HEK293 (cell line): ENCODE measurements at regions not wholly inside any gene's neighbourhood (a gene's known extent, or its start where the extent isn't known, plus 50 kb on each side); places are given as distances from the start of the nearest gene placed in this dataset.

Source experiments
- CTCF ChIA-PET: fragments of 350-600 bp; formaldehyde crosslinking; extraction: SDS; loops from one replicate; lab custom pipeline; 2021; ENCODE audit warnings: antibody characterized with exemption; lab: Yijun Ruan, JAX
- POLR2A ChIA-PET: fragments of 300-600 bp; formaldehyde crosslinking; extraction: SDS; loops from one replicate; lab custom pipeline; 2020; ENCODE audit warnings: antibody characterized with exemption, inconsistent platforms; lab: Yijun Ruan, JAX
- H3K27ac ChIP-seq: fragments of 200-500 bp; sonication (Bioruptor generic); 2 replicates; pipeline ENCODE4 v1.5.1; 2014; ENCODE audit warnings: low read depth, low read length, control low read depth, inconsistent platforms; ENCODE audit errors: extremely low read depth
- H3K36me3 ChIP-seq, 2 experiments: fragments of 200-500 bp in 1 of 2; sonication (Bioruptor generic) in 1 of 2; 1 replicate in 1 of 2; 2 replicates in 1 of 2; pipeline ENCODE4 v1.5.1; 2014 to 2017; ENCODE audit warnings: inconsistent platforms in 2 of 2, low read length in 2 of 2; ENCODE audit not compliant: control insufficient read depth in 2 of 2, insufficient read depth in 1 of 2
- H3K4me1 ChIP-seq: fragments of 200-500 bp; sonication (Bioruptor generic); 2 replicates; pipeline ENCODE4 v1.5.1; 2014; ENCODE audit warnings: mild to moderate bottlenecking, low read length, inconsistent platforms; ENCODE audit not compliant: control insufficient read depth, insufficient read depth
- H3K4me3 ChIP-seq: 2 replicates; pipeline ENCODE4 v1.5.1; 2011; ENCODE audit warnings: low read depth, mild to moderate bottlenecking, control low read depth, low read length, moderate library complexity
- H3K9me3 ChIP-seq: fragments of 200-500 bp; sonication (Bioruptor generic); 2 replicates; pipeline ENCODE4 v1.5.1; 2014; ENCODE audit warnings: low read depth, low read length, inconsistent platforms; ENCODE audit not compliant: control insufficient read depth, insufficient read depth
- ELK4 ChIP-seq: IDR thresholded peaks from 2 replicates; pipeline ENCODE4 v1.6.1; 2011; ENCODE audit warnings: mild to moderate bottlenecking, low read depth, low read length, borderline replicate concordance
- KLF8 ChIP-seq: fragments of 450-650 bp; formaldehyde crosslinking; IDR thresholded peaks from 2 replicates; pipeline ENCODE4 v1.5.1; 2016; ENCODE audit warnings: missing biosample characterization, missing genetic modification characterization
- MZF1 ChIP-seq: fragments of 450-650 bp; formaldehyde crosslinking; IDR thresholded peaks from 2 replicates; pipeline ENCODE4 v1.5.1; 2017; ENCODE audit warnings: missing biosample characterization, missing genetic modification characterization, borderline replicate concordance
- PBX3 ChIP-seq: sonication (generic); formaldehyde crosslinking; IDR thresholded peaks from 2 replicates; pipeline ENCODE4 v1.8.1; 2022; ENCODE audit warnings: mild to moderate bottlenecking, moderate library complexity, missing genetic modification reagents
- RBAK ChIP-seq: fragments of 450-650 bp; formaldehyde crosslinking; IDR thresholded peaks from 2 replicates; pipeline ENCODE4 v1.5.1; 2016; ENCODE audit warnings: missing biosample characterization, missing genetic modification characterization
- ZFP3 ChIP-seq: fragments of 450-650 bp; formaldehyde crosslinking; IDR thresholded peaks from 2 replicates; pipeline ENCODE4 v1.5.1; 2016; ENCODE audit warnings: low read depth, missing biosample characterization, missing genetic modification characterization
- ZFP69B ChIP-seq: fragments of 450-650 bp; formaldehyde crosslinking; IDR thresholded peaks from 2 replicates; pipeline ENCODE4 v1.5.1; 2016; ENCODE audit warnings: missing biosample characterization, missing genetic modification characterization
- ZIC2 ChIP-seq: fragments of 450-650 bp; formaldehyde crosslinking; IDR thresholded peaks from 2 replicates; pipeline ENCODE4 v1.5.1; 2016; ENCODE audit warnings: missing biosample characterization, missing genetic modification characterization
- ZNF157 ChIP-seq: fragments of 450-650 bp; formaldehyde crosslinking; IDR thresholded peaks from 2 replicates; pipeline ENCODE4 v1.5.1; 2016; ENCODE audit warnings: missing biosample characterization, missing genetic modification characterization
- ZNF18 ChIP-seq: fragments of 450-650 bp; formaldehyde crosslinking; IDR thresholded peaks from 2 replicates; pipeline ENCODE4 v1.5.1; 2016; ENCODE audit warnings: missing biosample characterization, missing genetic modification characterization
- ZNF26 ChIP-seq: fragments of 450-650 bp; formaldehyde crosslinking; IDR thresholded peaks from 2 replicates; pipeline ENCODE4 v1.5.1; 2016; ENCODE audit warnings: missing biosample characterization, missing genetic modification characterization
- ZNF292 ChIP-seq: fragments of 450-650 bp; formaldehyde crosslinking; IDR thresholded peaks from 2 replicates; pipeline ENCODE4 v1.5.1; 2016; ENCODE audit warnings: low read depth, missing biosample characterization, missing genetic modification characterization, borderline replicate concordance
- ZNF324 ChIP-seq: fragments of 450-650 bp; formaldehyde crosslinking; IDR thresholded peaks from 2 replicates; pipeline ENCODE4 v1.5.1; 2016; ENCODE audit warnings: missing biosample characterization, missing genetic modification characterization
- ZNF350 ChIP-seq: fragments of 450-650 bp; formaldehyde crosslinking; IDR thresholded peaks from 2 replicates; pipeline ENCODE4 v1.5.0; 2017; ENCODE audit warnings: missing biosample characterization, mild to moderate bottlenecking, missing genetic modification characterization
- ZNF354C ChIP-seq: fragments of 450-650 bp; formaldehyde crosslinking; IDR thresholded peaks from 2 replicates; pipeline ENCODE4 v1.5.1; 2016; ENCODE audit warnings: missing biosample characterization, missing genetic modification characterization, low read depth, borderline replicate concordance
- ZNF433 ChIP-seq: fragments of 450-650 bp; formaldehyde crosslinking; IDR thresholded peaks from 2 replicates; pipeline ENCODE4 v1.5.1; 2016; ENCODE audit warnings: missing biosample characterization, missing genetic modification characterization, low read depth
- ZNF48 ChIP-seq: fragments of 450-650 bp; formaldehyde crosslinking; IDR thresholded peaks from 2 replicates; pipeline ENCODE4 v1.5.1; 2016; ENCODE audit warnings: missing biosample characterization, missing genetic modification characterization
- ZNF488 ChIP-seq: fragments of 450-650 bp; formaldehyde crosslinking; IDR thresholded peaks from 2 replicates; pipeline ENCODE4 v1.5.1; 2016; ENCODE audit warnings: missing biosample characterization, missing genetic modification characterization
- ZNF510 ChIP-seq: fragments of 450-650 bp; formaldehyde crosslinking; IDR thresholded peaks from 2 replicates; pipeline ENCODE4 v1.5.1; 2018; ENCODE audit warnings: mild to moderate bottlenecking, missing genetic modification characterization, missing biosample characterization; ENCODE audit not compliant: insufficient replicate concordance
- ZNF555 ChIP-seq: fragments of 450-650 bp; formaldehyde crosslinking; conservative IDR thresholded peaks from 2 replicates; pipeline ENCODE4 v1.5.1; 2017; ENCODE audit warnings: missing biosample characterization, mild to moderate bottlenecking, missing genetic modification characterization, inconsistent platforms
- ZNF558 ChIP-seq: fragments of 450-650 bp; formaldehyde crosslinking; IDR thresholded peaks from 2 replicates; pipeline ENCODE4 v1.5.1; 2016; ENCODE audit warnings: missing biosample characterization, missing genetic modification characterization
- ZNF561 ChIP-seq: fragments of 450-650 bp; IDR thresholded peaks from 2 replicates; pipeline ENCODE4 v1.5.1; 2018; ENCODE audit warnings: missing biosample characterization, missing genetic modification characterization, borderline replicate concordance
- ZNF580 ChIP-seq: fragments of 450-650 bp; formaldehyde crosslinking; IDR thresholded peaks from 2 replicates; pipeline ENCODE4 v1.5.1; 2016; ENCODE audit warnings: missing biosample characterization, missing genetic modification characterization
- ZNF768 ChIP-seq: fragments of 450-650 bp; formaldehyde crosslinking; IDR thresholded peaks from 2 replicates; pipeline ENCODE4 v1.5.1; 2018; ENCODE audit warnings: missing biosample characterization, mild to moderate bottlenecking, missing genetic modification characterization

- no peak for TF ChIP-seq ZNF433
- TF ChIP-seq ZNF558, result no peak
- TF ChIP-seq ZNF555 (tag by site-specific recombination), result no peak
- TF ChIP-seq RBAK (tag by site-specific recombination), result no peak
- no peak for TF ChIP-seq MZF1 (tag by site-specific recombination)
- TF ChIP-seq ZNF768, result no peak
Measured at GRCh38 chr2:37865640-37866039, 59.4 kb upstream of the RMDN2 start (continued).

- ChIA-PET POLR2A (no interaction called here), CTCF (interaction anchor here (3.2 kb wide), 1 partner anchor 11 kb away, joined by 20 read pairs; no protein-coding TSS in a partner anchor)
- no peak for TF ChIP-seq ZNF510 (tag by site-specific recombination)
- TF ChIP-seq ZFP69B (tag by site-specific recombination), result no peak
- no peak for TF ChIP-seq ZNF18 (tag by site-specific recombination)
- TF ChIP-seq ZNF350 (tag by site-specific recombination), result no peak
- TF ChIP-seq ZNF157 (tag by site-specific recombination), result no peak
- TF ChIP-seq KLF8 (tag by site-specific recombination), result no peak
- TF ChIP-seq ZNF561, result no peak
- TF ChIP-seq ZNF292 (tag by site-specific recombination), result no peak
- TF ChIP-seq PBX3, result no peak
- TF ChIP-seq ZNF48 (tag by site-specific recombination), result no peak
- TF ChIP-seq MZF1 (tag by site-specific recombination), result no peak
- no peak for TF ChIP-seq RBAK (tag by site-specific recombination)
- TF ChIP-seq ZNF354C (tag by site-specific recombination), result no peak
- TF ChIP-seq ZNF26 (tag by site-specific recombination), result no peak
- no peak for TF ChIP-seq ZIC2 (tag by site-specific recombination)
- H3K9me3 ChIP-seq, result no peaks in the 10 kb centered on the region
- H3K27ac ChIP-seq, result no peak overlapping the region
- H3K4me3 ChIP-seq, result no peak overlapping the region
- H3K4me1 ChIP-seq, result no peaks in the 10 kb centered on the region
- no peaks in the 10 kb centered on the region for H3K36me3 ChIP-seq
Measured at GRCh38 chr2:37866171-37866934, 58.7 kb upstream of the RMDN2 start.

GRCh38 chr2:37867166-37867565, 57.9 kb upstream of the RMDN2 start:
- Histone ChIP-seq H3K4me3 (no peak overlapping the region), H3K9me3 (no peaks in the 10 kb centered on the region), H3K27ac (no peak overlapping the region), H3K4me1 (no peaks in the 10 kb centered on the region), H3K36me3 (no peaks in the 10 kb centered on the region)
- ChIA-PET CTCF (interaction anchor here (3.2 kb wide), 1 partner anchor 10 kb away, joined by 20 read pairs; no protein-coding TSS in a partner anchor), POLR2A (no interaction called here)
- no peak for TF ChIP-seq ZFP3 (tag by site-specific recombination)
- no peak for TF ChIP-seq ZNF580 (tag by site-specific recombination)
- TF ChIP-seq ZNF488 (tag by site-specific recombination), result no peak
- no peak for TF ChIP-seq ZNF324
- TF ChIP-seq ELK4, result no peak
